PC-3 (cell line): ENCODE measurements at regions not wholly inside any gene's neighbourhood (a gene's known extent, or its start where the extent isn't known, plus 50 kb on each side); places are given as distances from the start of the nearest gene placed in this dataset.

Experiments used
- ATAC-seq: fragments of 200-7000 bp; cut with Tn5 transposase; 2 replicates; pipeline ENCODE4 v1.9.1; 2020; ENCODE audit warnings: mild to moderate bottlenecking, moderate library complexity
- BruUV-seq: library from RNA; stranded (reverse); fragments of 400-500 nt; replicated peaks from 2 replicates; lab custom pipeline; 2021; lab: Mats Ljungman, UMichigan
- CTCF ChIA-PET: fragments of 300-600 bp; sonication (Branson Sonifier 250); formaldehyde crosslinking; loops from one replicate; lab custom pipeline; 2022; ENCODE audit warnings: antibody characterized with exemption; lab: Charles Lee
- POLR2A ChIA-PET: fragments of 300-600 bp; sonication (Branson Sonifier 250); formaldehyde crosslinking; loops from one replicate; lab custom pipeline; 2022; ENCODE audit warnings: antibody characterized with exemption; ENCODE audit not compliant: unreplicated experiment; lab: Charles Lee
- DNase-seq: peaks from one replicate; pipeline ENCODE4 v3.0.0-alpha.2; 2015
- H2AFZ ChIP-seq: fragments of 300-600 bp; sonication (generic); 2 replicates; pipeline ENCODE4 v1.6.0; 2016; ENCODE audit warnings: antibody characterized with exemption, low read length
- H3F3A ChIP-seq: fragments of 300-600 bp; sonication (generic); one replicate; pipeline ENCODE4 v1.6.0; 2017; ENCODE audit warnings: antibody characterized with exemption, low read length, control low read depth, mild to moderate bottlenecking; ENCODE audit not compliant: unreplicated experiment
- H3K27ac ChIP-seq: fragments of 300-600 bp; sonication (generic); 2 replicates; pipeline ENCODE4 v1.5.1; 2016; ENCODE audit warnings: mild to moderate bottlenecking, low read length
- H3K27me3 ChIP-seq: fragments of 300-600 bp; sonication (generic); 2 replicates; pipeline ENCODE4 v1.6.1; 2016; ENCODE audit warnings: low read length, mixed read lengths
- H3K36me3 ChIP-seq: fragments of 300-600 bp; sonication (generic); 2 replicates; pipeline ENCODE4 v1.6.1; 2016; ENCODE audit warnings: low read depth, mixed run types, low read length, mixed read lengths
- H3K4me1 ChIP-seq: fragments of 300-600 bp; sonication (generic); 2 replicates; pipeline ENCODE4 v1.5.1; 2016; ENCODE audit warnings: low read length; ENCODE audit not compliant: insufficient read depth
- H3K4me2 ChIP-seq: fragments of 300-600 bp; sonication (generic); 2 replicates; pipeline ENCODE4 v1.6.0; 2016; ENCODE audit warnings: low read length
- H3K4me3 ChIP-seq: fragments of 300-600 bp; sonication (generic); 2 replicates; pipeline ENCODE4 v1.5.1; 2016; ENCODE audit warnings: mild to moderate bottlenecking, low read length, mixed read lengths
- H3K79me2 ChIP-seq: fragments of 300-600 bp; sonication (generic); 2 replicates; pipeline ENCODE4 v1.6.1; 2017; ENCODE audit warnings: low read length, mixed read lengths
- H3K9ac ChIP-seq: fragments of 300-600 bp; sonication (generic); 2 replicates; pipeline ENCODE4 v1.6.0; 2016; ENCODE audit warnings: mild to moderate bottlenecking, low read length
- H3K9me2 ChIP-seq: fragments of 300-600 bp; sonication (generic); replicated peaks from 2 replicates; pipeline ENCODE4 v1.6.1; 2016; ENCODE audit warnings: mixed run types, low read length, mixed read lengths
- H3K9me3 ChIP-seq: fragments of 300-600 bp; sonication (generic); 2 replicates; pipeline ENCODE4 v1.6.1; 2016; ENCODE audit warnings: low read length, mixed read lengths
- H4K20me1 ChIP-seq: fragments of 300-600 bp; sonication (generic); 2 replicates; pipeline ENCODE4 v1.6.1; 2016; ENCODE audit warnings: low read length, mixed read lengths
- EZH2 ChIP-seq: fragments of 300-600 bp; sonication (generic); IDR thresholded peaks from one replicate; pipeline ENCODE4 v1.6.1; 2017; ENCODE audit warnings: antibody characterized with exemption, mild to moderate bottlenecking, low read length; ENCODE audit not compliant: unreplicated experiment
- EZH2phosphoT487 ChIP-seq: fragments of 300-600 bp; sonication (generic); IDR thresholded peaks from 2 replicates; pipeline ENCODE4 v1.6.1; 2018; ENCODE audit warnings: mild to moderate bottlenecking, antibody characterized with exemption, low read length, borderline replicate concordance
- intact Hi-C: fragments of 100-400 bp; cut with micrococcal nuclease; formaldehyde crosslinking; loops from 2 replicates; pipeline ENCODE4 v1.9.0; 2023
- TF ChIP-seq, protein P1 (sequence below): fragments of 300-600 bp; sonication (generic); conservative IDR thresholded peaks from 2 replicates; pipeline ENCODE4 v1.5.1; 2017; ENCODE audit warnings: antibody characterized with exemption, low read depth, mild to moderate bottlenecking, low read length

DNA sequence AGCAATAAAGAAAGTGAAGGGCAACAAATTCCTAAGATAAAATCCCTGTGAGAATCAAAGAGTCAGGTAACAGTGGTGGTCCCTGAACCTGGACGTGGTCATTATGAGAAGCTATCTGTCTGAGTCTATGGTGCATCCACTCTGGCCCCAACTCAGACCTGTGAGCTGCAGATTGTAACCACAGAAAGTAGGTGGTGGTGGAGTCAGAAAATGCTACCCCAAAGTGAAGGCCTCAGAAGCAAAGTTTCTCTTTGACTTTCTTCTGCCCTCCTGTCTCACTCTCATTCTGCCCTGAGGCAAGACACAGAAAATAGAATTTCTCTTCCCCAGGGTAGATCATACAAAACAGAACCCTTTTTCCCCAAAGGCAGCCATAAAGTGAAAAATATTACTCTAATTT is 84.1 kb upstream of the NEIL3 start:
- Histone ChIP-seq H3K9ac (no peak overlapping the region), H2AFZ (no peak overlapping the region), H4K20me1 (no peaks in the 10 kb centered on the region), H3F3A (no peaks in the 10 kb centered on the region), H3K9me2 (no peaks in the 10 kb centered on the region), H3K27ac (no peak overlapping the region), H3K9me3 (no peaks in the 10 kb centered on the region), H3K4me1 (no peaks in the 10 kb centered on the region), H3K36me3 (no peaks in the 10 kb centered on the region), H3K4me2 (no peak overlapping the region), H3K27me3 (no peaks in the 10 kb centered on the region), H3K79me2 (no peaks in the 10 kb centered on the region), H3K4me3 (no peak overlapping the region)
- intact Hi-C loops = no loop called here
- CTCF ChIA-PET = no interaction called here
- POLR2A ChIA-PET = no interaction called here
- BruUV-seq = no TSS peak
- TF ChIP-seq, protein P1, sequence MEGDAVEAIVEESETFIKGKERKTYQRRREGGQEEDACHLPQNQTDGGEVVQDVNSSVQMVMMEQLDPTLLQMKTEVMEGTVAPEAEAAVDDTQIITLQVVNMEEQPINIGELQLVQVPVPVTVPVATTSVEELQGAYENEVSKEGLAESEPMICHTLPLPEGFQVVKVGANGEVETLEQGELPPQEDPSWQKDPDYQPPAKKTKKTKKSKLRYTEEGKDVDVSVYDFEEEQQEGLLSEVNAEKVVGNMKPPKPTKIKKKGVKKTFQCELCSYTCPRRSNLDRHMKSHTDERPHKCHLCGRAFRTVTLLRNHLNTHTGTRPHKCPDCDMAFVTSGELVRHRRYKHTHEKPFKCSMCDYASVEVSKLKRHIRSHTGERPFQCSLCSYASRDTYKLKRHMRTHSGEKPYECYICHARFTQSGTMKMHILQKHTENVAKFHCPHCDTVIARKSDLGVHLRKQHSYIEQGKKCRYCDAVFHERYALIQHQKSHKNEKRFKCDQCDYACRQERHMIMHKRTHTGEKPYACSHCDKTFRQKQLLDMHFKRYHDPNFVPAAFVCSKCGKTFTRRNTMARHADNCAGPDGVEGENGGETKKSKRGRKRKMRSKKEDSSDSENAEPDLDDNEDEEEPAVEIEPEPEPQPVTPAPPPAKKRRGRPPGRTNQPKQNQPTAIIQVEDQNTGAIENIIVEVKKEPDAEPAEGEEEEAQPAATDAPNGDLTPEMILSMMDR = no peak
- no peak for TF ChIP-seq EZH2
- TF ChIP-seq EZH2phosphoT487 = no peak
- DNase-seq = no peak
- ATAC-seq = no peak

DNA sequence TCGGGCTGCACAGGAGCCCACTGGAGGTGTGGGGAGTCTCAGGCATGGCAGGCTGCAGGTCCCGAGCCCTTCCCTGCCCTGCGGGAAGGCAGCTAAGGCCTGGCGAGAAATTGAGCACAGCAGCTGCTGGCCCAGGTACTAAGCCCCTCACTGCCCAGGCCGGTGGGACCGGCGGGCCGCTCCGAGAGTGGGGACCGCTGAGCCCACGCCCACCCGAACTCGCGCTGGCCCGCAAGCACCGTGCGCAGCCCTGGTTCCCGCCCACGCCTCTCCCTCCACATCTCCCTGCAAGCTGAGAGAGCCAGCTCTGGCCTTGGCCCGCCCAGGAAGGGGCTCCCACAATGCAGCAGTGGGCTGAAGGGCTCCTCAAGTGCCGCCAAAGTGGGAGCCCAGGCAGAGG is 82.0 kb upstream of the NEIL3 start:
- no peaks in the 10 kb centered on the region for H3K79me2 ChIP-seq
- ATAC-seq (no peak), DNase-seq (no peak)
- TF ChIP-seq EZH2phosphoT487 (no peak), EZH2 (no peak)
- TF ChIP-seq, protein P1 = no peak
- no peak overlapping the region for H3K4me3 ChIP-seq
- H4K20me1 ChIP-seq = no peaks in the 10 kb centered on the region
- POLR2A ChIA-PET = no interaction called here
- H2AFZ ChIP-seq = no peak overlapping the region
- no peaks in the 10 kb centered on the region for H3K4me1 ChIP-seq
- intact Hi-C loops = no loop called here
- no peaks in the 10 kb centered on the region for H3K36me3 ChIP-seq
- CTCF ChIA-PET = no interaction called here
- H3F3A ChIP-seq = no peaks in the 10 kb centered on the region
- no TSS peak for BruUV-seq
- H3K9ac ChIP-seq = no peak overlapping the region
- H3K27ac ChIP-seq = no peak overlapping the region
- H3K27me3 ChIP-seq = no peaks in the 10 kb centered on the region
- no peak overlapping the region for H3K4me2 ChIP-seq
- no peaks in the 10 kb centered on the region for H3K9me2 ChIP-seq
- no peaks in the 10 kb centered on the region for H3K9me3 ChIP-seq

DNA sequence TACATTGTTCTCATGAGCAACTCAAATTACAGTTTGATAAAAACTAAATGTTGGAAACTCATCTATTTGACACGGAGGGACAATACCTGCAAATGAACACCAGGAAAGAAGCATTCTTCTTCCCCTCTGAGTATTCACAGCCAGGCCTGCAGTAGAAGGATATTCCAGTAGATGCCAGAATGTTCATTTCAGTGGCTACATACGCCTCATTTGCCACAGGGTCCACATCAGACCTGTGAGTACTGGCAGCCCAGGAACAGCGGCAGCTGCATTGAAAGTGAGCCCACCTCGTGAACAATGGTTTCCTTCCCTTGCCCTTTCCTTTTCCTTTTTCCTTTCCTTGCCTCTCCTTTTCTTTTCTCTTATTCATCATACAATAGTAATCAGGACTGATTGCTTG is 81.1 kb upstream of the NEIL3 start:
- H3K9me3 ChIP-seq = no peaks in the 10 kb centered on the region
- no peak for ATAC-seq
- H3K9me2 ChIP-seq = no peaks in the 10 kb centered on the region
- intact Hi-C loops = no loop called here
- H3K4me1 ChIP-seq = no peaks in the 10 kb centered on the region
- no peak overlapping the region for H3K4me3 ChIP-seq
- H2AFZ ChIP-seq = peak overlapping the region; percentile 72
- no peaks in the 10 kb centered on the region for H3F3A ChIP-seq
- no peak overlapping the region for H3K27ac ChIP-seq
- no peaks in the 10 kb centered on the region for H3K27me3 ChIP-seq
- H3K79me2 ChIP-seq = no peaks in the 10 kb centered on the region
- BruUV-seq = no TSS peak
- no peak for TF ChIP-seq EZH2phosphoT487
- TF ChIP-seq, protein P1 = no peak
- no peak for TF ChIP-seq EZH2
- H3K36me3 ChIP-seq = no peaks in the 10 kb centered on the region
- DNase-seq = no peak
- ChIA-PET POLR2A (no interaction called here), CTCF (no interaction called here)
- H4K20me1 ChIP-seq = no peaks in the 10 kb centered on the region
- peak overlapping the region; percentile 77 for H3K4me2 ChIP-seq
- no peak overlapping the region for H3K9ac ChIP-seq
